Activated CD8-positive, alpha-beta memory T cell treated with anti-CD3 and anti-CD28 coated beads, Interleukin-2, amount 50 U/mL, for 1 hour (primary cell): ENCODE measurements at regions not wholly inside any gene's neighbourhood (a gene's known extent, or its start where the extent isn't known, plus 50 kb on each side); places are given as distances from the start of the nearest gene placed in this dataset.
A peak's percentile ranks its signal among the peaks of the same experiment; 100 is the strongest.

Source experiments
- DNase-seq: peaks from one replicate; pipeline ENCODE4 v3.0.0-alpha.2; 2020; ENCODE audit errors: extremely low read depth

DNA sequence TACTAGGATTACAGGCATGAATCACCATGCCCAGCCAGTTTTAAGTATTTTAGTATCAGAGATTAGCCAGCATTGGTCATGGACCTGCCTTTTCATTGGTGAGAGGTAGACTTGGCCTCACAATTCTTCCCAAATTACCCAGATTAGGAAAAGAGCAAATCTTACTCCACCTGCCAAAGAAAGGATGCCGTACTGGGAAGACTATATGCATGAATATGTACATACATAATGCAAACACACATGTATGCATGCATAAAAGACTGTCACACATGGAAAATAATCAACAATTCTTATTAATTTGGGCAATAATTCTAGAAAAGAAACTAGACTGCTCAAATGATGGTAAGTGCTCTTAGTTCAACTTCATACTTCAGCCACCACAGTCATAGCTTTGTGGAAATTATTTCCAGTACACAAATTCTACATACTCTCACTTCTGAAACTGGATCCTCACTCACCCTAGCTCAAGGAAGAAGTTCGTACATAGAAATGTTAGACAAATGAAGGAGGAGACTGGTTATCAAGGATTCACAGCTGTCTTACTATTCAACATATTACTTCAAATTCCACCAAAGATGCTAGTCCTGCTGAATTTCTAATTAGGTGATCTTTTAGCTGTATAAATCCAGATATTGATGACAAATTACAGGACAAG, 73.7 kb downstream of the MINAR2 start:
- DNase-seq = no peak

DNA sequence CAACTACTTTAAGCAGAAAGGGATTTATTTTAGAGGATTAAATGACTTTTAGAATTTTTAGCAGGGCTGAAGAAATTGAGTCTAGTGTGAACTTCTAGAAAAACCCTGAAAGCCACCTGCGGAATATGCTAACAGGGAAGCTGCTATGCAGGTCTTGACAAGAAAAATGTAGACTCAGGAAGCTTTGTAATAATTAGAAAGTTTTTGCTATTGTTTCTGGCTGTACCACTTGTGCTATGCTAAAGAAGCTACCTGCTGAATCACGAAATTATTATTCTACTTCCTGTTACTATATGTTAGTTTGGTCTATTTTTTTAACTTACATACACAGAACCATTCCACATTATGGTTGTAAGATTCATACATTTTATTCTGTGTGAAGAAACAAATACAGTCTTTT, 74.0 kb upstream of the CHSY3 start:
- DNase-seq = no peak

DNA sequence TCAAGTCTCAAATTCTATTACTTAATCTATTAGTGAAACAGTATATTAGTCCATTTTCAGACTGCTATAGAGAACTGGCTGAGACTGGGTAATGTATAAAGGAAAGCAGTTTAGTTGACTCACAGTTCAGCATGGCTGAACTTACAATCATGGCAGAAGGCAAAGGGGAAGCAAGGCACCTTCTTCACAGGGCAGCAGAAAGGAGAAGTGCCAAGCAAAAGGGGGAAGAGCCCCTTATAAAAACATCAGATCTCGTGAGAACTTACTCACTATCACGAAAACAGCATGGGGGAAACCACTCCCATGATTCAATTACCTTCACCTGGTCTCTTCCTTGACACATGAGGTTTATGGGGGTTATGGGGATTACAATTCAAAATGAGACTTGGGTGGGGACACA, 67.9 kb upstream of the CHSY3 start:
- no peak for DNase-seq

- DNase-seq = no peak
Measured at GRCh38 chr5:129844764-129845163, 59.5 kb upstream of the CHSY3 start.

DNA sequence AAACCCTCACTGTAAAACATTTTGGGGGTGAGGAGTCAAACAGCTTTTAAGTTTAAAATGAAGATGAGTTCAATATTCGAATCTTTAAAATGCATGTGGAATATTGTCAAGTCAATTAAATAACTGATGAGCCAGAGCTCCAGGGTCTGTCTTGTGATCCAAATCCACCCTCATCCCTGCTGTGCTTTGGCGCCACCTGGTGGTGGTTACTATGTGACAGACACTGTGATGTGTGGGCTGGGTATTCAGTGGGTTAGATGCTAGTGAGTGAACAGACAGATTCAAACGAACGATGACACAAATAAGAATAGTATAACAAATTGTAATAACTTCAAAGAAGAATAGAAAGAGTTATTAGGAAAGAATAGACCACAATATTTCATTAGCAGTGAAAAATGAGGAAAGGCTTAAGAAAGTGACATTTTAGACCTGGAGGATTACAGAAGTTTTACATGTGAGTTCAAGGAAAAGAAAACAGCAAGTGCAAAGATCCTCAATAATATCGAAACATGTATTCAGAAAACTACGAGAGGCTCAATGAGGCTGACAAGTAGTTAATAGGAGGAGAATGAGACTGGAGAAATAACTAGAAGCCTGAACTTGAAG, 51.4 kb upstream of the CHSY3 start:
- DNase-seq = peak; percentile 8

DNA sequence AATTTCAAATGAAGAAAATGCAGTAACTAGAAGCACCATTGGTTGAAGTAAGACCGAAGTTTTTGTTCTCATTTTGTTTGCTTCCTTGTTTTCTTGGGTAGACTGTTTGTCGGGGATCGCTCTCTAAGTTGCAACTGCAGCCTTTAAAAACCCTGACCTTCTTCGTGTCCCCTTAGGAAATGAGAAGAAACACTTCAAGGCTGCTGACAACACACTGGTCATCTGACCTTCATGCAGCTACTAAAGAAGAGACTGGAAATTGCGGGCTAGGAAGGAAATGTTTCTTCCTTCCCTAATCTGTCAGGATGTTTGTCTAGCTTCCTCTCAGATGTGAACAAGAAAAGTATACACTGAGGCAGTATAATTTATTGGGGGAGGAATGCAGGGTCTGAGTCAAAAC, 50.7 kb upstream of the CHSY3 start:
- DNase-seq = no peak
